Mesodermal cell (in vitro differentiated cells): ENCODE measurements at regions not wholly inside any gene's neighbourhood (a gene's known extent, or its start where the extent isn't known, plus 50 kb on each side); places are given as distances from the start of the nearest gene placed in this dataset.
"Not testable (repeated sequence)": the region's sequence is repeated elsewhere in the genome, so short reads cannot be mapped to it uniquely, and the experiment has no call there.

Experiments
- H3K27ac ChIP-seq: 2 replicates; pipeline ENCODE4 v1.7.0; 2013; ENCODE audit warnings: mild to moderate bottlenecking, low read depth, low read length, moderate library complexity; ENCODE audit not compliant: severe bottlenecking
- H3K36me3 ChIP-seq: 2 replicates; pipeline ENCODE4 v1.7.1; 2013; ENCODE audit warnings: mild to moderate bottlenecking, low read length, moderate library complexity; ENCODE audit not compliant: control insufficient read depth, insufficient read depth
- H3K4me1 ChIP-seq: one replicate; pipeline ENCODE4 v1.7.1; 2013; ENCODE audit warnings: mild to moderate bottlenecking, low read length; ENCODE audit not compliant: insufficient read depth, control insufficient read depth, poor library complexity, severe bottlenecking
- H3K4me3 ChIP-seq: 2 replicates; pipeline ENCODE4 v1.7.0; 2013; ENCODE audit warnings: low read length, control low read depth, mild to moderate bottlenecking; ENCODE audit not compliant: insufficient read depth, poor library complexity, severe bottlenecking; ENCODE audit errors: extremely low read depth
- H3K9me3 ChIP-seq: 2 replicates; pipeline ENCODE4 v1.7.1; 2013; ENCODE audit warnings: mild to moderate bottlenecking, low read length, moderate library complexity; ENCODE audit not compliant: control insufficient read depth
- WGBS, 2 experiments: methylation state at CpG; one replicate each; pipeline ENCODE4 v1.1.5; 2013; ENCODE audit warnings: missing lambda C conversion rate in 2 of 2; ENCODE audit not compliant: insufficient coverage in 2 of 2; 5-methylcytosine and 5-hydroxymethylcytosine counted together

DNA sequence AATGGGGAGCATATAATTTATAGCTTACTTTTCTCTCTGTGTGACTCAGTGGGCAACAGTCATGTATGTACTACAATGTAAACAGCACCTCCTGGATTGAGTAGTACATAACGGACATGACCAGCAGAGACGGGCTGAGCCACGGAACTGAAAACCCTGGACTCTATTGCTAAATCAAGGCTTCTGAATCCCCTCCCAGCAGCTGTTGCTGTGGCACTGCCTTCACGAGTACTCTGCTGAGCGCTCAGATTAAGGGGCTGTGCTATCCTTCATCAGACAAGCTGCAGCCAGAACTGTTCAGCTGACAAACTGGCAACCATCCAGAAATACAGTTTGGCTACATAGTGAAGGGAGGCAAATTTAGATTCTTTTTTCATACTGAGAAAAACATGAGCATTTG is 131.3 kb upstream of the CCDC180 start:
- Histone ChIP-seq H3K9me3 (no peaks in the 10 kb centered on the region), H3K4me1 (no peaks in the 10 kb centered on the region), H3K27ac (no peak overlapping the region), H3K36me3 (no peaks in the 10 kb centered on the region), H3K4me3 (no peak overlapping the region)
- whole genome bisulfite sequencing, 2 experiments: 100% methylated on average over 3 to 4 of the region's 5 CpGs

DNA sequence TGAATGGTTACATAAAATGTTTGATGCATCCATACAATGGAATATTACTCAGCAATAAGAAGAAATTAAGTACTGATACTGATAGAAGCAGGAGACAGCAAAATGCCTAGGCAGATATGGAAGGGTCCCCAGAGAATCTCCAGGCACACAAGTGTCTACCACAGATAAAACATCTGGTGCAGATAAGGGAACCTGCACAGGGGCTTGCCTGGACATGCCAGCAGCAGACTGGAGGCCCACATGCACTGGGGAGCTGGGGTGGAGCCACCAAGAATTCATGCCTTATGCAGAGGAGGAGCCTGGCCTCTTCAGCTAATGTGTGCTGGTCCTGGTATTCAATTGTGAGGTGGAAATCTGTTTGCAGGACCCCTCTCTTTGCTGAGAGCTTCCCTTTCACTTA is 129.2 kb upstream of the CTSV start:
- H3K27ac ChIP-seq, H3K4me1 ChIP-seq, H3K9me3 ChIP-seq, H3K4me3 ChIP-seq, H3K36me3 ChIP-seq: not testable (repeated sequence)

DNA sequence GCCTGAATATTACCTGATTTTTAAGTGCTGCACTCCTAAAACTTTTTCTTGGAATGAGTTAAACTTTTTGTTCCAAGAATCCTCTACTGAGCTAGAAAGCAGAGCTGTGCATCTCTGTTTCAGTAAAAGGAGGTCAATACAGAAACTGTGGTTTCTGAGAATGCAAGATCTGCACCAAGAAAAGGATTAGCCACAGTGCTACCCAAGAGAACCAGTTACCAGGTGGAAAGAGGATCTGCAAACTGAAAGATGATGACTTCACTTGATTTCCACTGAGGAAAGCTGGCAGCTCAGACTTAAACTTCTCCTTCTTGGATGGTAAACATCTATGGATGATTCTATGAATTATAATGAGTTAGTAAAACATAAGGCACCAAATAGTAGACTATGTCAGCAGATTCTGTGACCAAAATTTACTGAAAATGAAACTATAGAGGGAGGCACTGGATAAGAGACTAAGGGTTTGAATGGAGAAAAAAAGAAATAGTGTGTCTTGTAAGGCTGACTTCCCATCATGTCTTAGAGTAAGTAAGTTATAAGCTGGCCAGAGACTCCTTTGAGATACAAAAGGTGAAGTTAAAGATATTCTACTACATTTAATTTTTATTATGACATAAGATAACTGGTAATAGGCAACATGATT is 127.7 kb upstream of the CTSV start:
- not testable (repeated sequence) for H3K9me3 ChIP-seq, H3K4me1 ChIP-seq, H3K27ac ChIP-seq, H3K4me3 ChIP-seq, H3K36me3 ChIP-seq

DNA sequence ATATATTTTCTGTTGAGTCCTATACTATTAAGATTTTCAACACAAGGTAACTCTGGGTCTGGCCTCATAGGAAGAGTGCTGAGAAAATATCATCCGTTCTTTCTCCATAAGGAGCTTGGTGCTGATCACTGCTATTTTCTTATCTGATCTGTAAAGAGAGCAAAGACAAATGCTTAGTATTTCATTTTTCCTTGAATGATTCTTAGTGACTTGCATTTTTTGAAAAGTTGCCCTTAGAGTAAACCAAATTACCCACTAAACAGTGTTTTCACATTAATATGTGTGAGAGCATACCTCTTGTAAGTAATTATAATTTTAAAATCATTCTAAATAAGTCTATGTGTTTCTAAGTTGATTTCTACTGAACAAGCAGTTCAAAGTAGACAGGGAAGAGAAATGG is 121.3 kb upstream of the CTSV start:
- H3K27ac ChIP-seq: no peak overlapping the region
- H3K9me3 ChIP-seq: no peaks in the 10 kb centered on the region
- no peak overlapping the region for H3K4me3 ChIP-seq
- H3K4me1 ChIP-seq: no peaks in the 10 kb centered on the region
- no peaks in the 10 kb centered on the region for H3K36me3 ChIP-seq
- 83% methylated on average over 1 of the region's 1 CpG; no CpG with 5 or more reads in 1 of the 2 experiments for WGBS, 2 experiments

DNA sequence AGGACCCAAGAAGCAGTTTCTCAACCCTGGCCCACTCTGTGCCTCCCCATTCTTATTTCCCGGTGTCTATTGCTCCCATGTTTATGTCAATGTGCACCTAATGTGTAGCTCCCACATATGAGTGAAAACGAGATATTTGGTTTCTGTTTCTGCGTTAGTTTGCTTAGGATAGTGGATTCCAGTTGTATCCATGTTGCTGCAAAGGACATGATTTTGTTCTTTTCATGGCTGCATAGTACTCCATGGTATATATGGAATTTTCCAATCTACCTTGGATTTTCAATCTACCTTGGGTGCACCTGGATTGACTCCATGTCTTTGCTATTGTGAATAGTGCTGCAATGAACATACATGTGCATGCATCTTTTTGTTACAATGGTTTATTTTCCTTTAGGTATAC is 119.8 kb upstream of the CTSV start:
- H3K36me3 ChIP-seq, H3K4me1 ChIP-seq, H3K9me3 ChIP-seq, H3K27ac ChIP-seq, H3K4me3 ChIP-seq: not testable (repeated sequence)
- 100% methylated on average over 1 of the region's 3 CpGs; no CpG with 5 or more reads in 1 of the 2 experiments for WGBS, 2 experiments

DNA sequence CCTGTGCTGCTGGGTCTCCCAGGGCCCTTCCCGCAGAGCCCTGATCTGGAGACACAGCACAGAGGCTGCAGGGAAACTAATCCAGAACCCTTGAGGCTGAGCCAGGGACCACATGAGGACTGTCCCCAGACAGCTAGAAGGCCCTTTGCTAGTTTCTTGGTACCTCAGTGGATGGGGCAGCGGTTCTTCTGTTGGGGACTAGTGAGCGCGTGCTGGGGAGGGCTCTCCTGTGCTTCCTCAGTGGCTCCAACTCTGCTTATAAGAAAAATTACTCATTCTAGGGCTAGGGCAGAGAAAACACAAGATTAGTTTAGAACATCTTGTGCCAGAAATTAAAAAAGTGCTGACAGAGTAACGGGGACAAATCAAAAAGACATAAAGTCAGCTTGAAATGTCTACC is 116.5 kb upstream of the CTSV start:
- H3K4me1 ChIP-seq, H3K4me3 ChIP-seq, H3K36me3 ChIP-seq, H3K27ac ChIP-seq, H3K9me3 ChIP-seq: not testable (repeated sequence)
- WGBS, 2 experiments: 93 to 95% methylated on average over 3 to 5 of the region's 5 CpGs

DNA sequence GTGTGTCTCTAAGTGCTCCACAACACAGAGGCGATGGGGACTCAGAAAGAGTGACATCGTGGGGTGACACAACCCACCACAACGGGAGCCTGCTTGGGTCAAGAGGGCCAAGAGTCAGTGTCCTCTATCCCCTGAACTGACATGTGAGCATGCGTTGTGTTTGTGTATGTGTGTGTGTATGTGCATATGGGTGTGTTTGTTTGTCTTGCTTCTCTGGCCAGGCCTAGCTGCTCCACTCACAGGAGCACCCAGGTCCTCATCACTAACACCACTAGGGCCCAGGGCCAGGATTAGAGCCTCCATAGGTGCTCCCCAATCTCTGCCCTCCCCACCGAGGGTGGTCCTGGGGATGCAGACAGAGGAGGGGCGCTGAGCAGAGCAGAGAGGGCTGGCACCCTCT is 115.0 kb upstream of the CTSV start:
- Histone ChIP-seq H3K4me3 (no peak overlapping the region), H3K4me1 (no peaks in the 10 kb centered on the region), H3K27ac (no peak overlapping the region), H3K9me3 (no peaks in the 10 kb centered on the region), H3K36me3 (no peaks in the 10 kb centered on the region)
- 84 to 94% methylated on average over 3 to 4 of the region's 6 CpGs for WGBS, 2 experiments

DNA sequence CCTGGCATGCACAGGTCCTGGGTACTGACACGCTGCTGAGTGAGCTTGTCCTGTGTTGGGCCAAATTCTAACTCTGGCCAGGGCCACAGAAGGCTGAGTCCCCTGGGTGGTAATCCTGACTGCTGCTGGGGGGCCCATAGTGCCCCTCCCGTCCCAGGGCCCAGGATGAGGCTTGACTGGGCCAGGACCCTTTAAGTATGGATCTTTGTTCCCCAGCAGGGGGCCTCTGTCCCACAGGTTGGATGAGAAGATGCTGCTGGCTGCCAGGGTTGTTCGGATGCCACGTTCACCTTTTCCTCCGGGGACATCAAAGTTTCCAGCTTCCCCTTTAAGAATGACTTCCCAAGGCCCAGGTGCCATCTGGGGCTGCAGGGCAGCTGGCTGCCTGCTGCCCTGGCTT is 114.2 kb upstream of the CTSV start:
- not testable (repeated sequence) for H3K4me3 ChIP-seq, H3K9me3 ChIP-seq, H3K27ac ChIP-seq, H3K36me3 ChIP-seq, H3K4me1 ChIP-seq
- 94 to 95% methylated on average over 5 of the region's 5 CpGs for whole genome bisulfite sequencing, 2 experiments

DNA sequence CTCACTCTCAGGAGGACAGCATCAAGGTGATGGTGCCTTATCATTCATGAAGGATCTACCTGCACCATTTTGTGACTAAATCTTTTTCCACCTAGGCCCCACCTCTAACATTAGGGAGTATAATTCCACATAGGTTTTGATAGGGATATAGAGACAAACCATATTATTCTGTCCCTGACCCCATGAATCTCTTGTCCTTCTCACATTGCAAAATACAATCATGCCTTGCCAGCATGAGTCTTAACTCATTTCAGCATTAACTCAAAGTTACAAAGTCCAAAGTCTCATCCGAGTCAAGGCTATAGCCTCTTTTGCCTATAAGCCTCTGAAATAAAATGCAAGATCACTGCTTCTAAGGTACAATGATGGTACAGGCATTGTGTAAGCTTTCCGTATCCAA is 111.5 kb upstream of the CTSV start:
- H3K36me3 ChIP-seq: not testable (repeated sequence)
- 100% methylated on average over 1 to 2 of the region's 2 CpGs for WGBS, 2 experiments

DNA sequence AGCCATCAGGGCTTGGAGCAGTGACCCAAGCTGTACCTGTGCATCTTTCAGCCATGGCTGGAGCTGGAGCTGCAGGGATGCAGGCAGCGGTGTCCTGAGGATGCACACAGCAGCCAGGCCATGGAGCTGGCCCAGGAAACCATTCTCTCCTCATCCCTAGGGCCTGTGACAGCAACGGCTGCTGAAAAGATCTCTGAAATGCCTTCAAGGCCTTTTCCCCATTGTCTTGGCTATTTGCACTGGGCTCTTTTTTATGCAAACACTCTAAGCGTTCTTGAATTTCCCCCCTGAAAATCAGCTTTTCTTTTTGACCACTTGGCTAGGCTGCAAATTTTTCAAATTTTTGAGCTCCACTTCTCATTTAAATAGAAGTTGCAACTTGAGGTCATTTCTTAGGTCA is 109.5 kb upstream of the CTSV start:
- H3K36me3 ChIP-seq, H3K9me3 ChIP-seq, H3K27ac ChIP-seq, H3K4me1 ChIP-seq, H3K4me3 ChIP-seq: not testable (repeated sequence)
- 20 to 39% methylated on average over 3 of the region's 3 CpGs for WGBS, 2 experiments

More for the DNA sequence above, 111.5 kb upstream of the CTSV start:
- not testable (repeated sequence) for H3K4me3 ChIP-seq, H3K9me3 ChIP-seq, H3K4me1 ChIP-seq, H3K27ac ChIP-seq

DNA sequence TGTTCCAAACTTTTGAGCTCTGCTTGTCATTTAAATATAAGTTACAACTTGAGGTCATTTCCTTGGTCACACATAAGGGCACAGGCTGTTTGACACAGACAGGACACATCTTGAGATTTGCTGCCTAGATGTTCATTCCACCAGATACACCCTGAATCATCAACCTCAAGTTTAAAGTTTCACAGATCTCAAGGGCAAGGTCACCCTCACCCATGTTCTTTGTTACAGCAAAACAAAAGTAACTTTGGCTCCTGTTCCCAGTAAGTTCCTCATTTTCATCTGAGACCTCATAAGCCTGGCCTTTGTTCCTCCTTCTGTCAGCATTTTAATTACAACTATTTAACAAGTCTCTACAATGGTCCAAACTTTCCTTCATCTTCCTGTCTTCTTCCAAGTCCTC is 106.7 kb upstream of the CTSV start:
- H3K9me3 ChIP-seq, H3K36me3 ChIP-seq, H3K4me1 ChIP-seq, H3K4me3 ChIP-seq, H3K27ac ChIP-seq: not testable (repeated sequence)

DNA sequence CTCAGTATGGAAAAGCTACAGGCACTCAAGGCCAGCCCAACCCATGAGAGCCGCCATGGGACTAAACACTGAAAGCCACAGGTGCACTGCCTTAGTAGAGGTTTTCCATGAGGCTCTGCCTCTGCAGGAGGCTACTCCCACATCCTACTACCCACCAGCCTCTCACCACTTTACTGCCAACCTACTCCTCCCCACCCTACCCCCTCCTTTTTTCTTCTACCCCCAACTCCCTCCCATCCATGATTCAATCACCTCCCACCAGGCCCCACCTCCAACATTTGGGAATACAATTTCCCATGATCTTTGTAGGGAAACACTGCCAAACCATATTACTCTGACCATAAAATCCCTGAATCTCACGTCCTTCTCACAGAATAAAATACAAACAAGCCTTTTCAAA is 101.6 kb upstream of the CTSV start:
- H3K4me3 ChIP-seq: no peak overlapping the region
- H3K9me3 ChIP-seq: no peaks in the 10 kb centered on the region
- no peaks in the 10 kb centered on the region for H3K4me1 ChIP-seq
- no peak overlapping the region for H3K27ac ChIP-seq
- WGBS, 2 experiments: 0 to 46% methylated on average over 1 to 2 of the region's 2 CpGs
- H3K36me3 ChIP-seq: no peaks in the 10 kb centered on the region
